SU-DHL-6 (cell line): ENCODE measurements at regions not wholly inside any gene's neighbourhood (a gene's known extent, or its start where the extent isn't known, plus 50 kb on each side); places are given as distances from the start of the nearest gene placed in this dataset.

Source experiments
- H2AFZ ChIP-seq: fragments of 200-600 bp; sonication (generic); 2 replicates; pipeline ENCODE4 v1.6.1; 2014; ENCODE audit warnings: low read depth, mild to moderate bottlenecking, moderate library complexity, mixed read lengths, antibody characterized with exemption, low read length; ENCODE audit not compliant: severe bottlenecking
- H3F3A ChIP-seq: fragments of 200-600 bp; shearing (Covaris generic); 2 replicates; pipeline ENCODE4 v1.6.0; 2016; ENCODE audit warnings: antibody characterized with exemption, mild to moderate bottlenecking; ENCODE audit not compliant: insufficient read depth
- H3K27ac ChIP-seq: fragments of 200-600 bp; sonication (generic); 2 replicates; pipeline ENCODE4 v1.5.1; 2016; ENCODE audit warnings: low read depth, mild to moderate bottlenecking, low read length, moderate library complexity, mixed read lengths
- H3K27me3 ChIP-seq: fragments of 200-600 bp; sonication (generic), shearing (Covaris generic); 2 replicates; pipeline ENCODE4 v1.6.0; 2014; ENCODE audit warnings: mild to moderate bottlenecking, low read length
- H3K36me3 ChIP-seq: fragments of 200-600 bp; sonication (generic); 2 replicates; pipeline ENCODE4 v1.6.1; 2014; ENCODE audit warnings: mild to moderate bottlenecking, low read length, mixed read lengths
- H3K4me2 ChIP-seq: fragments of 300-600, 200-600 bp; shearing (Covaris generic), sonication (generic); 2 replicates; pipeline ENCODE4 v1.6.0; 2014; ENCODE audit warnings: low read length, low read depth, mild to moderate bottlenecking; ENCODE audit not compliant: poor library complexity, severe bottlenecking
- H3K4me3 ChIP-seq: fragments of 200-600 bp; sonication (generic); 2 replicates; pipeline ENCODE4 v1.5.1; 2014; ENCODE audit warnings: antibody characterized with exemption, low read length, mild to moderate bottlenecking, mixed read lengths; ENCODE audit not compliant: insufficient read depth, poor library complexity, severe bottlenecking
- H3K79me2 ChIP-seq: fragments of 200-600 bp; sonication (generic); 2 replicates; pipeline ENCODE4 v1.6.1; 2014; ENCODE audit warnings: mild to moderate bottlenecking, low read length, moderate library complexity; ENCODE audit not compliant: insufficient read depth
- H3K9ac ChIP-seq: fragments of 200-600 bp; sonication (generic); 2 replicates; pipeline ENCODE4 v1.7.0; 2014; ENCODE audit warnings: mild to moderate bottlenecking, low read length
- H3K9me2 ChIP-seq: fragments of 200-600 bp; sonication (generic); replicated peaks from 2 replicates; pipeline ENCODE4 v1.6.1; 2014; ENCODE audit warnings: low read length; ENCODE audit not compliant: insufficient read depth
- H3K9me3 ChIP-seq: fragments of 200-600 bp; sonication (generic); 2 replicates; pipeline ENCODE4 v1.6.1; 2014; ENCODE audit warnings: low read length, mixed read lengths; ENCODE audit not compliant: insufficient read depth
- H4K20me1 ChIP-seq: fragments of 200-600 bp; sonication (generic); 2 replicates; pipeline ENCODE4 v1.6.1; 2014; ENCODE audit warnings: low read depth, mild to moderate bottlenecking, antibody characterized with exemption, low read length, moderate library complexity, mixed read lengths
- EZH2phosphoT487 ChIP-seq: fragments of 200-600 bp; sonication (generic), shearing (Covaris generic); conservative IDR thresholded peaks from 2 replicates; pipeline ENCODE4 v1.6.1; 2018; ENCODE audit warnings: mild to moderate bottlenecking, antibody characterized with exemption, low read length, moderate library complexity, mixed read lengths
- TF ChIP-seq, protein P1 (sequence below): fragments of 200-600 bp; sonication (generic); IDR thresholded peaks from one replicate; pipeline ENCODE4 v1.5.1; 2017; ENCODE audit warnings: antibody characterized with exemption, mild to moderate bottlenecking, low read length, moderate library complexity; ENCODE audit not compliant: insufficient read depth, poor library complexity, severe bottlenecking

DNA sequence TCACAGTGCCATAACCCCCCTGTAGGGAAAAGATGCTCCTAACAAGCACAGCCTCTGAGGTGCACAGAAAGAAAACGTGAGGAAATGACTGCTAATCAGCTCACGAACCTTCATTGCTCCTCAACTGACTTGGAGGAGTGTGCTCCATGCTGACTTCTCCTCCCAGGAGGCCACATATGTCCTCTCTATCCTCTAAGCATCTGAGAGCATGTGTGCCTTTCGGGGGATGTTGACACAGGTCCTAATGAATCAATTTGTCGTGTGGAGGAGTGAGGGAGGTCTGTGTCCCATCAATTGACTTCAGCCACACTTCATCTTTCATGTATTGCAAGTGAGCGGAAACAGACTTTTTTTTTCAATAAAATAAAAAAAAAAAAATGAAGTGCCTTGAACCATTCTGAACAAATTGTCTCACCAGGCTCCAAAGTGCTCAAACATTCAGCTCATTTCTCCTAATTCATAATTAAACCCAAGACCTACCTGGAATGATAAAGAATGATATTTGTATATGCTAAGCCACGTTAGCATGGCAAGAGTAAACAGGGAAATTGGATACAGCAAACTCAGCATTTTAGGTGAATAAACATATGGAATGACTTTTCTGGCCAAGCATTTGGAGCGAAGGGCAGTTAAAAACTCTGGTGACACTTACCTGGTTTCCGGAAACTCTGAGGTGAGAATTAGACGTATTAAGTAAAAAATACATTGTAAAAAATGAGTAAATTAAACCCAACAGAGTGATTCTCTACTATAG, 317.6 kb upstream of the FAT3 start:
- no peaks in the 10 kb centered on the region for H3K9me3 ChIP-seq
- H3K4me3 ChIP-seq: no peak overlapping the region
- no peaks in the 10 kb centered on the region for H4K20me1 ChIP-seq
- no peaks in the 10 kb centered on the region for H3F3A ChIP-seq
- TF ChIP-seq EZH2phosphoT487: no peak
- TF ChIP-seq, protein P1, sequence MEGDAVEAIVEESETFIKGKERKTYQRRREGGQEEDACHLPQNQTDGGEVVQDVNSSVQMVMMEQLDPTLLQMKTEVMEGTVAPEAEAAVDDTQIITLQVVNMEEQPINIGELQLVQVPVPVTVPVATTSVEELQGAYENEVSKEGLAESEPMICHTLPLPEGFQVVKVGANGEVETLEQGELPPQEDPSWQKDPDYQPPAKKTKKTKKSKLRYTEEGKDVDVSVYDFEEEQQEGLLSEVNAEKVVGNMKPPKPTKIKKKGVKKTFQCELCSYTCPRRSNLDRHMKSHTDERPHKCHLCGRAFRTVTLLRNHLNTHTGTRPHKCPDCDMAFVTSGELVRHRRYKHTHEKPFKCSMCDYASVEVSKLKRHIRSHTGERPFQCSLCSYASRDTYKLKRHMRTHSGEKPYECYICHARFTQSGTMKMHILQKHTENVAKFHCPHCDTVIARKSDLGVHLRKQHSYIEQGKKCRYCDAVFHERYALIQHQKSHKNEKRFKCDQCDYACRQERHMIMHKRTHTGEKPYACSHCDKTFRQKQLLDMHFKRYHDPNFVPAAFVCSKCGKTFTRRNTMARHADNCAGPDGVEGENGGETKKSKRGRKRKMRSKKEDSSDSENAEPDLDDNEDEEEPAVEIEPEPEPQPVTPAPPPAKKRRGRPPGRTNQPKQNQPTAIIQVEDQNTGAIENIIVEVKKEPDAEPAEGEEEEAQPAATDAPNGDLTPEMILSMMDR: no peak
- H3K27me3 ChIP-seq: no peaks in the 10 kb centered on the region
- H2AFZ ChIP-seq: no peak overlapping the region
- no peaks in the 10 kb centered on the region for H3K36me3 ChIP-seq
- H3K9me2 ChIP-seq: no peaks in the 10 kb centered on the region
- no peak overlapping the region for H3K9ac ChIP-seq
- no peak overlapping the region for H3K4me2 ChIP-seq
- H3K27ac ChIP-seq: no peak overlapping the region
- no peaks in the 10 kb centered on the region for H3K79me2 ChIP-seq

DNA sequence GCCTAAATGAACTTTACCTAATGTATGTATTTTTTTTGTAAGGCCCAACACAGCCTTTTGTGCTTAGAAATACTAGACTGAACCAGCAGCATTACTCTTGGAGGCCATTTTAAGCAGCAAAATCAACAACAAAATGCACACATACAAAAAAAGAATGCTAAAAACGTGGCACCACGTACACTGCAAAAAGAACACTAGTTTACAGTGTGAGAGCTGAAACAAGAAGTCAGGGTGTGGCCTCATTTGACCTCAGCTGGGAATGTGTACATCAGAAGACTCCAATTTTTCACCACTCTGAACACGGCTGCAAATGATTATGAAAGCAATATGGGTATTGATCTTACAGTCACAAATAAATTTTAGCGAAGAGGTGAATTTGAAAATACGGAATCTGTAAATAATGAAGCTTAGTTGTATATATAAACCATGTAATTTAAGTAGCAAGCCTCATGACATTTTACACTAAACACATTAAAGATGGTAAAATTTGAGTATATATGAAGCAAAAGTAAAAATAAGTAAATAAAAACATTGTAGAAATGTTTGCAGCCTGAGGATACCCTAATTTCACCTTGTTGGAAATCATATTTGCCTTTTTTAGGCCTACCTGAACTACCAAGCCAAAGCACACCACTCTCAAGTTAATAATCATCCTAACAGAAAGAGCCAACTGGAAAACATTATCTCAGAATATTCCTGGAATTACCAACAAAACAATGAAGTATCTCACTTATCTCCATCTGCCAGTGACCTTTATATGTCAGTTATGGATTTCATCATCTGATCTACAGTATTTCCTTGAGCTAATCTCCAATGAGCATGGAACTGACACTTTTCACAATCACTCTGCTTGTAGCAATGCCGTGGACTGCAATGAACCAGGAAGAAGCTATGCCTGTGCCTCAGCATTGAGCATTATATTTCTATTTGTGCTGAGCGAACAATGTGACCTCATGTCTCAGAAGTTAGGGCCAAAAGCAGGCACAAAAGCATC, 319.5 kb upstream of the FAT3 start:
- TF ChIP-seq, protein P1: no peak
- TF ChIP-seq EZH2phosphoT487: no peak
- H3F3A ChIP-seq: no peaks in the 10 kb centered on the region
- no peaks in the 10 kb centered on the region for H3K36me3 ChIP-seq
- no peak overlapping the region for H3K4me2 ChIP-seq
- H4K20me1 ChIP-seq: no peaks in the 10 kb centered on the region
- no peaks in the 10 kb centered on the region for H3K9me2 ChIP-seq
- H3K27ac ChIP-seq: no peak overlapping the region
- no peaks in the 10 kb centered on the region for H3K79me2 ChIP-seq
- H3K9ac ChIP-seq: no peak overlapping the region
- no peaks in the 10 kb centered on the region for H3K27me3 ChIP-seq
- no peak overlapping the region for H3K4me3 ChIP-seq
- H3K9me3 ChIP-seq: no peaks in the 10 kb centered on the region
- no peak overlapping the region for H2AFZ ChIP-seq

DNA sequence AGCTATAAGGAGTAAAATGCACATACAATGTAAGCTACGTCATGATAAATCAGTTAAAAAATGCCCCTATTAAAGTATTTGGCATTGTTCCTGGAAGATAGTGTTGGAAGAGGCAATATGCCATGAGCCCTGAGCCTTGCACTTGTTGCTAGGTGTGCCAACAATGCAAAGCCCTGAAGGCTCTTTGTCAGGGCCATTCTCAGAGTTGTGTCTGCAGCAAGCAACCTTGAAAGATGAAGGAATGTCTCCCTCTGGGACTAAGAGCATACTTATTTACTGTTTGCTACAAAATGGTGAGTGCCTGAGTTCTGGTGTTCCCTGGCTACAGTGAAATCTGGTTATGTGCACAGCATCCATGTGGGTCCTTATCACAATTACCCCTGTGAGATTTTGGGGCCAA, 322.3 kb upstream of the FAT3 start:
- H2AFZ ChIP-seq: no peak overlapping the region
- no peaks in the 10 kb centered on the region for H4K20me1 ChIP-seq
- H3K4me2 ChIP-seq: no peak overlapping the region
- no peaks in the 10 kb centered on the region for H3F3A ChIP-seq
- TF ChIP-seq, protein P1: no peak
- no peak for TF ChIP-seq EZH2phosphoT487
- no peaks in the 10 kb centered on the region for H3K9me3 ChIP-seq
- no peaks in the 10 kb centered on the region for H3K27me3 ChIP-seq
- H3K9me2 ChIP-seq: no peaks in the 10 kb centered on the region
- H3K36me3 ChIP-seq: no peaks in the 10 kb centered on the region
- no peak overlapping the region for H3K9ac ChIP-seq
- no peaks in the 10 kb centered on the region for H3K79me2 ChIP-seq
- no peak overlapping the region for H3K4me3 ChIP-seq
- no peak overlapping the region for H3K27ac ChIP-seq
